Stimulated activated naive CD8-positive, alpha-beta T cell treated with anti-CD3 and anti-CD28 coated beads, Interleukin-15, amount 100 ng/mL, for 72 hours (primary cell): ENCODE measurements at regions not wholly inside any gene's neighbourhood (a gene's known extent, or its start where the extent isn't known, plus 50 kb on each side); places are given as distances from the start of the nearest gene placed in this dataset.

ENCODE experiments used
- ATAC-seq: fragments of 150-1000 bp; cut with Tn5 transposase; 2 replicates; pipeline ENCODE4 v1.10.0; 2021; ENCODE audit warnings: mild to moderate bottlenecking, moderate library complexity
- DNase-seq, 2 donors: peaks; one replicate each; pipeline ENCODE4 v3.0.0; 2021 to 2022
- H3K27ac Mint-ChIP-seq, 2 donors: one replicate each; pipeline ENCODE4 v1.8.0; 2022; ENCODE audit warnings: mild to moderate bottlenecking in 2 of 2, mixed read lengths in 2 of 2, moderate library complexity in 2 of 2
- H3K27me3 Mint-ChIP-seq: one replicate; pipeline ENCODE4 v1.8.0; 2022; ENCODE audit warnings: mixed read lengths
- H3K4me1 Mint-ChIP-seq: one replicate; pipeline ENCODE4 v1.8.0; 2022; ENCODE audit warnings: mild to moderate bottlenecking, mixed read lengths
- H3K4me3 Mint-ChIP-seq, 2 donors: one replicate each; pipeline ENCODE4 v1.8.0; 2022; ENCODE audit warnings: mild to moderate bottlenecking in 2 of 2, mixed read lengths in 2 of 2, moderate library complexity in 1 of 2
- H3K9me3 Mint-ChIP-seq, 2 donors: one replicate each; pipeline ENCODE4 v1.8.0; 2022; ENCODE audit warnings: mixed read lengths in 2 of 2

- no peak for ATAC-seq
- H3K9me3 Mint-ChIP-seq = peaks cover 27 to 41% of the 10 kb centered on the region in 2 donors
- no peak overlapping the region for H3K27ac Mint-ChIP-seq
- no peaks in the 10 kb centered on the region for H3K27me3 Mint-ChIP-seq
- H3K4me3 Mint-ChIP-seq = no peak overlapping the region
- H3K4me1 Mint-ChIP-seq = no peaks in the 10 kb centered on the region
- DNase-seq = no peak
Observed at GRCh38 chr13:90752070-90752469, 595.4 kb upstream of the MIR17HG start.

- no peak overlapping the region for H3K27ac Mint-ChIP-seq
- H3K27me3 Mint-ChIP-seq = no peaks in the 10 kb centered on the region
- ATAC-seq (no peak), DNase-seq (no peak)
- no peak overlapping the region for H3K4me3 Mint-ChIP-seq
- peaks cover 5 to 23% of the 10 kb centered on the region in 2 donors for H3K9me3 Mint-ChIP-seq
- H3K4me1 Mint-ChIP-seq = no peaks in the 10 kb centered on the region
Observed at GRCh38 chr13:90757127-90757680, 590.3 kb upstream of the MIR17HG start.

- no peak overlapping the region for H3K4me3 Mint-ChIP-seq
- H3K4me1 Mint-ChIP-seq = no peaks in the 10 kb centered on the region
- H3K27me3 Mint-ChIP-seq = no peaks in the 10 kb centered on the region
- no peak overlapping the region for H3K27ac Mint-ChIP-seq
- DNase-seq (no peak), ATAC-seq (no peak)
- peaks cover 0 to 25% of the 10 kb centered on the region in 2 donors for H3K9me3 Mint-ChIP-seq
Observed at GRCh38 chr13:90760639-90761038, 586.8 kb upstream of the MIR17HG start.

- Mint-ChIP-seq H3K27ac (no peak overlapping the region), H3K27me3 (no peaks in the 10 kb centered on the region), H3K4me3 (no peak overlapping the region), H3K9me3 (peaks cover 0 to 21% of the 10 kb centered on the region in 2 donors), H3K4me1 (no peaks in the 10 kb centered on the region)
- no peak for DNase-seq
- ATAC-seq = no peak
Observed at GRCh38 chr13:90763476-90764150, 583.9 kb upstream of the MIR17HG start.

- H3K27ac Mint-ChIP-seq = no peak overlapping the region
- no peaks in the 10 kb centered on the region for H3K4me1 Mint-ChIP-seq
- no peak for ATAC-seq
- no peaks in the 10 kb centered on the region for H3K27me3 Mint-ChIP-seq
- no peak overlapping the region for H3K4me3 Mint-ChIP-seq
- peaks cover 5 to 28% of the 10 kb centered on the region in 2 donors for H3K9me3 Mint-ChIP-seq
- no peak for DNase-seq
Observed at GRCh38 chr13:90766386-90766902, 581.0 kb upstream of the MIR17HG start.

GRCh38 chr13:90768116-90768515 is 579.4 kb upstream of the MIR17HG start:
- no peaks in the 10 kb centered on the region for H3K4me1 Mint-ChIP-seq
- H3K4me3 Mint-ChIP-seq = no peak overlapping the region
- H3K9me3 Mint-ChIP-seq = peaks cover 5 to 12% of the 10 kb centered on the region in 2 donors
- no peak for ATAC-seq
- DNase-seq = no peak
- no peak overlapping the region for H3K27ac Mint-ChIP-seq
- H3K27me3 Mint-ChIP-seq = no peaks in the 10 kb centered on the region

GRCh38 chr13:90769387-90769786 is 578.1 kb upstream of the MIR17HG start:
- DNase-seq (no peak), ATAC-seq (no peak)
- no peaks in the 10 kb centered on the region for H3K4me1 Mint-ChIP-seq
- H3K27me3 Mint-ChIP-seq = no peaks in the 10 kb centered on the region
- H3K27ac Mint-ChIP-seq = no peak overlapping the region
- no peak overlapping the region for H3K4me3 Mint-ChIP-seq
- H3K9me3 Mint-ChIP-seq = peaks cover 5 to 12% of the 10 kb centered on the region in 2 donors

GRCh38 chr13:90770334-90770733 is 577.2 kb upstream of the MIR17HG start:
- no peaks in the 10 kb centered on the region for H3K4me1 Mint-ChIP-seq
- H3K4me3 Mint-ChIP-seq = no peak overlapping the region
- H3K27me3 Mint-ChIP-seq = no peaks in the 10 kb centered on the region
- ATAC-seq (no peak), DNase-seq (no peak)
- H3K9me3 Mint-ChIP-seq = peaks cover 5 to 18% of the 10 kb centered on the region in 2 donors
- no peak overlapping the region for H3K27ac Mint-ChIP-seq

- Mint-ChIP-seq H3K27me3 (no peaks in the 10 kb centered on the region), H3K4me3 (no peak overlapping the region), H3K4me1 (no peaks in the 10 kb centered on the region), H3K27ac (no peak overlapping the region), H3K9me3 (peaks cover 5 to 15% of the 10 kb centered on the region in 2 donors)
- ATAC-seq (no peak), DNase-seq (no peak)
Observed at GRCh38 chr13:90773681-90774080, 573.8 kb upstream of the MIR17HG start.

GRCh38 chr13:90776051-90776748 is 571.3 kb upstream of the MIR17HG start:
- Mint-ChIP-seq H3K27ac (peak overlapping the region in 1 of 2 donors; percentile 42), H3K4me3 (no peak overlapping the region), H3K27me3 (no peaks in the 10 kb centered on the region), H3K9me3 (peaks cover 0 to 6% of the 10 kb centered on the region in 2 donors), H3K4me1 (no peaks in the 10 kb centered on the region)
- DNase-seq (no peak), ATAC-seq (no peak)

- no peaks in the 10 kb centered on the region for H3K27me3 Mint-ChIP-seq
- H3K4me1 Mint-ChIP-seq = no peaks in the 10 kb centered on the region
- ATAC-seq = no peak
- H3K27ac Mint-ChIP-seq = no peak overlapping the region
- no peaks in the 10 kb centered on the region for H3K9me3 Mint-ChIP-seq
- no peak overlapping the region for H3K4me3 Mint-ChIP-seq
- DNase-seq = no peak
Observed at GRCh38 chr13:90783273-90783672, 564.2 kb upstream of the MIR17HG start.

- H3K27ac Mint-ChIP-seq = no peak overlapping the region
- no peaks in the 10 kb centered on the region for H3K4me1 Mint-ChIP-seq
- no peaks in the 10 kb centered on the region for H3K27me3 Mint-ChIP-seq
- no peak overlapping the region for H3K4me3 Mint-ChIP-seq
- DNase-seq (no peak), ATAC-seq (no peak)
- no peaks in the 10 kb centered on the region for H3K9me3 Mint-ChIP-seq
Observed at GRCh38 chr13:90787007-90787406, 560.5 kb upstream of the MIR17HG start.

- H3K27me3 Mint-ChIP-seq = no peaks in the 10 kb centered on the region
- DNase-seq (no peak), ATAC-seq (no peak)
- no peak overlapping the region for H3K27ac Mint-ChIP-seq
- H3K4me1 Mint-ChIP-seq = no peaks in the 10 kb centered on the region
- H3K9me3 Mint-ChIP-seq = no peaks in the 10 kb centered on the region
- H3K4me3 Mint-ChIP-seq = no peak overlapping the region
Observed at GRCh38 chr13:90792335-90792734, 555.2 kb upstream of the MIR17HG start.

GRCh38 chr13:90793261-90793820 is 554.1 kb upstream of the MIR17HG start:
- H3K27ac Mint-ChIP-seq = no peak overlapping the region
- no peak for DNase-seq

GRCh38 chr13:90796474-90796873 is 551.0 kb upstream of the MIR17HG start:
- DNase-seq (no peak), ATAC-seq (no peak)
- Mint-ChIP-seq H3K27ac (no peak overlapping the region), H3K9me3 (no peaks in the 10 kb centered on the region), H3K4me1 (no peaks in the 10 kb centered on the region), H3K27me3 (no peaks in the 10 kb centered on the region), H3K4me3 (no peak overlapping the region)

More at GRCh38 chr13:90793261-90793820, 554.1 kb upstream of the MIR17HG start:
- no peaks in the 10 kb centered on the region for H3K4me1 Mint-ChIP-seq
- no peak overlapping the region for H3K4me3 Mint-ChIP-seq
- ATAC-seq = no peak
- no peaks in the 10 kb centered on the region for H3K9me3 Mint-ChIP-seq
- no peaks in the 10 kb centered on the region for H3K27me3 Mint-ChIP-seq

GRCh38 chr13:90797335-90797734 is 550.2 kb upstream of the MIR17HG start:
- Mint-ChIP-seq H3K9me3 (no peaks in the 10 kb centered on the region), H3K4me3 (no peak overlapping the region), H3K27ac (no peak overlapping the region), H3K4me1 (no peaks in the 10 kb centered on the region), H3K27me3 (no peaks in the 10 kb centered on the region)
- no peak for DNase-seq
- ATAC-seq = no peak
